ENCODE measurements at regions not wholly inside any gene's neighbourhood (a gene's known extent, or its start where the extent isn't known, plus 50 kb on each side); places are given as distances from the start of the nearest gene placed in this dataset.
A peak's percentile ranks its signal among the peaks of the same experiment; 100 is the strongest.

DNA sequence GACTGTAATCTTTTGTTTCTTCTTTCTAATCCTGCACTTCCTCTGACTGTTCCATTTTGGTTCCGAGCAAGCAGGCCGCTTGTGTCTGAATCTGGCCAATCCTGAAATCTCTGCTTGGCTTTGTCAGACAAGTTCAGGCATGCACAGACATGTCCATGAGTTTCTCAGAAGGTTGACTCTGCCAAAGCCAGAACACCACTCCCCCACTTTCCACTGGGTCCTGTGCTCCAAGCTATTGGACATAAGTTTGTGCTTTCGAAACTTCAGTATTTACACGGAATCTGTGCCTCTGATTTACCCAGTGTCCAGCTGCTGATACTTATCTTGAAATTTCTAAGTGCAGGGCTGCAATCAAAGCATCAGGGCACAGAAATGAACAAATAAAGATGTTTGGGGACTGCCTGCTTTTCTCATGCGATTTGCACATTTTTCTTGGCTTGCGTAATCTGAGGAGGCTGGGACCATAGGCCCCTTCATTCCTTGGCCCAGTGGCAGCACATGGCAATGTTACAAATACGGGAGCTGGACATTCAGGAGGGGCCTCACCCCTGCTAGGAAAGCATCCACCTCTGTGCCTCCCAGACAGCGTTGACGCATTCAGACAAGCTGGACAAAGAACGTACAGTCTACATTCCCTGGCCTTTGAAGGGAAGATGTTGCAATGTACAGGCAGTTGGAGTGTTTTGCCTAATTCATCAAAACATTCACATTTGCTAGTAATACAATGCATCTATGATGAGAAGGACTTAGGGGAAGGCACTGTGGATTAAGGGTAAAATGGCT, 209.2 kb upstream of the PAPPA start (continued):
- TF ChIP-seq, protein P1, sequence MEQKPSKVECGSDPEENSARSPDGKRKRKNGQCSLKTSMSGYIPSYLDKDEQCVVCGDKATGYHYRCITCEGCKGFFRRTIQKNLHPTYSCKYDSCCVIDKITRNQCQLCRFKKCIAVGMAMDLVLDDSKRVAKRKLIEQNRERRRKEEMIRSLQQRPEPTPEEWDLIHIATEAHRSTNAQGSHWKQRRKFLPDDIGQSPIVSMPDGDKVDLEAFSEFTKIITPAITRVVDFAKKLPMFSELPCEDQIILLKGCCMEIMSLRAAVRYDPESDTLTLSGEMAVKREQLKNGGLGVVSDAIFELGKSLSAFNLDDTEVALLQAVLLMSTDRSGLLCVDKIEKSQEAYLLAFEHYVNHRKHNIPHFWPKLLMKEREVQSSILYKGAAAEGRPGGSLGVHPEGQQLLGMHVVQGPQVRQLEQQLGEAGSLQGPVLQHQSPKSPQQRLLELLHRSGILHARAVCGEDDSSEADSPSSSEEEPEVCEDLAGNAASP (CRISPR knock-in tag; IDR thresholded peaks at IDR 0.05; ENCODE audit: borderline replicate concordance) = peak; percentile 50; the same call in 1 of the 2 replicates
- TF ChIP-seq ZNF724P (CRISPR knock-in tag; IDR thresholded peaks at IDR 0.05; ENCODE audit: borderline replicate concordance) (peak; percentile 77; the same call in 1 of the 2 replicates), MTA1 (CRISPR knock-in tag; IDR thresholded peaks at IDR 0.05; ENCODE audit: borderline replicate concordance) (no peak; the same call in 1 of the 2 replicates), ZSCAN20 (CRISPR knock-in tag; IDR thresholded peaks at IDR 0.05; ENCODE audit: borderline replicate concordance) (no peak), ZBTB20 (CRISPR knock-in tag; IDR thresholded peaks at IDR 0.05; ENCODE audit: borderline replicate concordance, low read depth) (peak; percentile 80; the same call in 1 of the 2 replicates), KLF13 (CRISPR knock-in tag; IDR thresholded peaks at IDR 0.05) (no peak), SMC3 (IDR thresholded peaks at IDR 0.05; ENCODE audit: low read length) (peak; percentile 28), HNRNPUL1 (IDR thresholded peaks at IDR 0.05; ENCODE audit: low read depth, low read length) (no peak), ZNF251 (CRISPR knock-in tag; IDR thresholded peaks at IDR 0.05) (no peak), SMAD1 (CRISPR knock-in tag; IDR thresholded peaks at IDR 0.05; ENCODE audit: borderline replicate concordance, low read depth) (no peak), NR2F2 (IDR thresholded peaks at IDR 0.05; ENCODE audit: borderline replicate concordance, low read depth) (peak; percentile 48; the same call in 1 of the 2 replicates), ZNF207 (IDR thresholded peaks at IDR 0.05; ENCODE audit: borderline replicate concordance) (no peak), POGZ (CRISPR knock-in tag; IDR thresholded peaks at IDR 0.05) (0 out of 2 replicates have a peak, but pooled peaks have one; percentile 56), DNMT1 (CRISPR knock-in tag; IDR thresholded peaks at IDR 0.05) (no peak), ZBTB38 (CRISPR knock-in tag; IDR thresholded peaks at IDR 0.05) (no peak), ASH2L (IDR thresholded peaks at IDR 0.05; ENCODE audit: insufficient read length, low read depth, low read length) (peak; percentile 76), SP1 (IDR thresholded peaks at IDR 0.05) (no peak), SP1 (CRISPR knock-in tag; IDR thresholded peaks at IDR 0.05) (no peak; the same call in 1 of the 2 replicates)
- TF ChIP-seq, protein P2, sequence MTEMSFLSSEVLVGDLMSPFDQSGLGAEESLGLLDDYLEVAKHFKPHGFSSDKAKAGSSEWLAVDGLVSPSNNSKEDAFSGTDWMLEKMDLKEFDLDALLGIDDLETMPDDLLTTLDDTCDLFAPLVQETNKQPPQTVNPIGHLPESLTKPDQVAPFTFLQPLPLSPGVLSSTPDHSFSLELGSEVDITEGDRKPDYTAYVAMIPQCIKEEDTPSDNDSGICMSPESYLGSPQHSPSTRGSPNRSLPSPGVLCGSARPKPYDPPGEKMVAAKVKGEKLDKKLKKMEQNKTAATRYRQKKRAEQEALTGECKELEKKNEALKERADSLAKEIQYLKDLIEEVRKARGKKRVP (CRISPR knock-in tag; IDR thresholded peaks at IDR 0.05) = peak in 1 of 2 experiments; percentile 84; a peak in 2 of 4 replicates
- TF ChIP-seq, protein P3, sequence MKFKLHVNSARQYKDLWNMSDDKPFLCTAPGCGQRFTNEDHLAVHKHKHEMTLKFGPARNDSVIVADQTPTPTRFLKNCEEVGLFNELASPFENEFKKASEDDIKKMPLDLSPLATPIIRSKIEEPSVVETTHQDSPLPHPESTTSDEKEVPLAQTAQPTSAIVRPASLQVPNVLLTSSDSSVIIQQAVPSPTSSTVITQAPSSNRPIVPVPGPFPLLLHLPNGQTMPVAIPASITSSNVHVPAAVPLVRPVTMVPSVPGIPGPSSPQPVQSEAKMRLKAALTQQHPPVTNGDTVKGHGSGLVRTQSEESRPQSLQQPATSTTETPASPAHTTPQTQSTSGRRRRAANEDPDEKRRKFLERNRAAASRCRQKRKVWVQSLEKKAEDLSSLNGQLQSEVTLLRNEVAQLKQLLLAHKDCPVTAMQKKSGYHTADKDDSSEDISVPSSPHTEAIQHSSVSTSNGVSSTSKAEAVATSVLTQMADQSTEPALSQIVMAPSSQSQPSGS (CRISPR knock-in tag; IDR thresholded peaks at IDR 0.05) = peak; percentile 91
- TF ChIP-seq, protein P4, sequence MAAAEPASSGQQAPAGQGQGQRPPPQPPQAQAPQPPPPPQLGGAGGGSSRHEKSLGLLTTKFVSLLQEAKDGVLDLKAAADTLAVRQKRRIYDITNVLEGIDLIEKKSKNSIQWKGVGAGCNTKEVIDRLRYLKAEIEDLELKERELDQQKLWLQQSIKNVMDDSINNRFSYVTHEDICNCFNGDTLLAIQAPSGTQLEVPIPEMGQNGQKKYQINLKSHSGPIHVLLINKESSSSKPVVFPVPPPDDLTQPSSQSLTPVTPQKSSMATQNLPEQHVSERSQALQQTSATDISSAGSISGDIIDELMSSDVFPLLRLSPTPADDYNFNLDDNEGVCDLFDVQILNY (CRISPR knock-in tag; conservative IDR thresholded peaks at IDR 0.05) = no peak
- TF ChIP-seq, protein P5, sequence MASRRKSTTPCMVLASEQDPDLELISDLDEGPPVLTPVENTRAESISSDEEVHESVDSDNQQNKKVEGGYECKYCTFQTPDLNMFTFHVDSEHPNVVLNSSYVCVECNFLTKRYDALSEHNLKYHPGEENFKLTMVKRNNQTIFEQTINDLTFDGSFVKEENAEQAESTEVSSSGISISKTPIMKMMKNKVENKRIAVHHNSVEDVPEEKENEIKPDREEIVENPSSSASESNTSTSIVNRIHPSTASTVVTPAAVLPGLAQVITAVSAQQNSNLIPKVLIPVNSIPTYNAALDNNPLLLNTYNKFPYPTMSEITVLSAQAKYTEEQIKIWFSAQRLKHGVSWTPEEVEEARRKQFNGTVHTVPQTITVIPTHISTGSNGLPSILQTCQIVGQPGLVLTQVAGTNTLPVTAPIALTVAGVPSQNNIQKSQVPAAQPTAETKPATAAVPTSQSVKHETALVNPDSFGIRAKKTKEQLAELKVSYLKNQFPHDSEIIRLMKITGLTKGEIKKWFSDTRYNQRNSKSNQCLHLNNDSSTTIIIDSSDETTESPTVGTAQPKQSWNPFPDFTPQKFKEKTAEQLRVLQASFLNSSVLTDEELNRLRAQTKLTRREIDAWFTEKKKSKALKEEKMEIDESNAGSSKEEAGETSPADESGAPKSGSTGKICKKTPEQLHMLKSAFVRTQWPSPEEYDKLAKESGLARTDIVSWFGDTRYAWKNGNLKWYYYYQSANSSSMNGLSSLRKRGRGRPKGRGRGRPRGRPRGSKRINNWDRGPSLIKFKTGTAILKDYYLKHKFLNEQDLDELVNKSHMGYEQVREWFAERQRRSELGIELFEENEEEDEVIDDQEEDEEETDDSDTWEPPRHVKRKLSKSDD (CRISPR knock-in tag; IDR thresholded peaks at IDR 0.05; ENCODE audit: low read depth) = 0 out of 2 replicates have a peak, but pooled peaks have one; percentile 31
